ENCODE measurements at regions not wholly inside any gene's neighbourhood (a gene's known extent, or its start where the extent isn't known, plus 50 kb on each side); places are given as distances from the start of the nearest gene placed in this dataset.

DNA sequence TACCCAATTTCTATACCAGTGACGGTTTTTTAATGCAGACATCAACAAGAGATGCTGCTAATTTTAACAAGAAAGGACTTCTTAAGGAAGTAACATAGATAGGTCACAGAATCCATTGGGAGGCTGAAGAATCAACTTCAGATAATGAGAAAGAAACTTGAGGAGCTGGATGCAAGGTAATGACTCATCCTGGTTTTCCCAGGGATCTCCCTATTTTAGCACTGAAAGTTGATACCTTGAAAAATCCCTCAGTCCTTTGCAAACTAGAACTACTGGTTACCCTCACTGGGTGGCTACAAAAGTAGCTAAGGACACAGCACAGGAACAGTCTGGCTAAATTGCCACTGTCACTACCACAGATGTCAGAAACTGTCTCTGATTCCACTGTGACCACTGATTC, 561.9 kb downstream of the FLRT2 start:
- TF ChIP-seq STAT1 (IDR thresholded peaks at IDR 0.05; ENCODE audit: unreplicated experiment) (no peak), CREB1 (CRISPR knock-in tag; IDR thresholded peaks at IDR 0.05; ENCODE audit: low read depth) (no peak), POLR2AphosphoS5 (IDR thresholded peaks at IDR 0.05; ENCODE audit: low read depth) (no peak), EZH2 (IDR thresholded peaks at IDR 0.05; ENCODE audit: low read depth, unreplicated experiment) (no peak), EZH2phosphoT487 (IDR thresholded peaks at IDR 0.05; ENCODE audit: unreplicated experiment) (no peak), JUNB (IDR thresholded peaks at IDR 0.05; ENCODE audit: unreplicated experiment) (no peak), NANOG (IDR thresholded peaks at IDR 0.05; ENCODE audit: borderline replicate concordance) (no peak), ZNF114 (CRISPR knock-in tag; IDR thresholded peaks at IDR 0.05) (no peak), ZNF331 (CRISPR knock-in tag; IDR thresholded peaks at IDR 0.05; ENCODE audit: low read depth) (no peak)
- TF ChIP-seq, protein P1, sequence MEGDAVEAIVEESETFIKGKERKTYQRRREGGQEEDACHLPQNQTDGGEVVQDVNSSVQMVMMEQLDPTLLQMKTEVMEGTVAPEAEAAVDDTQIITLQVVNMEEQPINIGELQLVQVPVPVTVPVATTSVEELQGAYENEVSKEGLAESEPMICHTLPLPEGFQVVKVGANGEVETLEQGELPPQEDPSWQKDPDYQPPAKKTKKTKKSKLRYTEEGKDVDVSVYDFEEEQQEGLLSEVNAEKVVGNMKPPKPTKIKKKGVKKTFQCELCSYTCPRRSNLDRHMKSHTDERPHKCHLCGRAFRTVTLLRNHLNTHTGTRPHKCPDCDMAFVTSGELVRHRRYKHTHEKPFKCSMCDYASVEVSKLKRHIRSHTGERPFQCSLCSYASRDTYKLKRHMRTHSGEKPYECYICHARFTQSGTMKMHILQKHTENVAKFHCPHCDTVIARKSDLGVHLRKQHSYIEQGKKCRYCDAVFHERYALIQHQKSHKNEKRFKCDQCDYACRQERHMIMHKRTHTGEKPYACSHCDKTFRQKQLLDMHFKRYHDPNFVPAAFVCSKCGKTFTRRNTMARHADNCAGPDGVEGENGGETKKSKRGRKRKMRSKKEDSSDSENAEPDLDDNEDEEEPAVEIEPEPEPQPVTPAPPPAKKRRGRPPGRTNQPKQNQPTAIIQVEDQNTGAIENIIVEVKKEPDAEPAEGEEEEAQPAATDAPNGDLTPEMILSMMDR (conservative IDR thresholded peaks at IDR 0.05; ENCODE audit: low read depth in 2 of 2) = no peak
- TF ChIP-seq, protein P2, sequence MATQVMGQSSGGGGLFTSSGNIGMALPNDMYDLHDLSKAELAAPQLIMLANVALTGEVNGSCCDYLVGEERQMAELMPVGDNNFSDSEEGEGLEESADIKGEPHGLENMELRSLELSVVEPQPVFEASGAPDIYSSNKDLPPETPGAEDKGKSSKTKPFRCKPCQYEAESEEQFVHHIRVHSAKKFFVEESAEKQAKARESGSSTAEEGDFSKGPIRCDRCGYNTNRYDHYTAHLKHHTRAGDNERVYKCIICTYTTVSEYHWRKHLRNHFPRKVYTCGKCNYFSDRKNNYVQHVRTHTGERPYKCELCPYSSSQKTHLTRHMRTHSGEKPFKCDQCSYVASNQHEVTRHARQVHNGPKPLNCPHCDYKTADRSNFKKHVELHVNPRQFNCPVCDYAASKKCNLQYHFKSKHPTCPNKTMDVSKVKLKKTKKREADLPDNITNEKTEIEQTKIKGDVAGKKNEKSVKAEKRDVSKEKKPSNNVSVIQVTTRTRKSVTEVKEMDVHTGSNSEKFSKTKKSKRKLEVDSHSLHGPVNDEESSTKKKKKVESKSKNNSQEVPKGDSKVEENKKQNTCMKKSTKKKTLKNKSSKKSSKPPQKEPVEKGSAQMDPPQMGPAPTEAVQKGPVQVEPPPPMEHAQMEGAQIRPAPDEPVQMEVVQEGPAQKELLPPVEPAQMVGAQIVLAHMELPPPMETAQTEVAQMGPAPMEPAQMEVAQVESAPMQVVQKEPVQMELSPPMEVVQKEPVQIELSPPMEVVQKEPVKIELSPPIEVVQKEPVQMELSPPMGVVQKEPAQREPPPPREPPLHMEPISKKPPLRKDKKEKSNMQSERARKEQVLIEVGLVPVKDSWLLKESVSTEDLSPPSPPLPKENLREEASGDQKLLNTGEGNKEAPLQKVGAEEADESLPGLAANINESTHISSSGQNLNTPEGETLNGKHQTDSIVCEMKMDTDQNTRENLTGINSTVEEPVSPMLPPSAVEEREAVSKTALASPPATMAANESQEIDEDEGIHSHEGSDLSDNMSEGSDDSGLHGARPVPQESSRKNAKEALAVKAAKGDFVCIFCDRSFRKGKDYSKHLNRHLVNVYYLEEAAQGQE (IDR thresholded peaks at IDR 0.05; ENCODE audit: unreplicated experiment) = no peak
- TF ChIP-seq, protein P3, sequence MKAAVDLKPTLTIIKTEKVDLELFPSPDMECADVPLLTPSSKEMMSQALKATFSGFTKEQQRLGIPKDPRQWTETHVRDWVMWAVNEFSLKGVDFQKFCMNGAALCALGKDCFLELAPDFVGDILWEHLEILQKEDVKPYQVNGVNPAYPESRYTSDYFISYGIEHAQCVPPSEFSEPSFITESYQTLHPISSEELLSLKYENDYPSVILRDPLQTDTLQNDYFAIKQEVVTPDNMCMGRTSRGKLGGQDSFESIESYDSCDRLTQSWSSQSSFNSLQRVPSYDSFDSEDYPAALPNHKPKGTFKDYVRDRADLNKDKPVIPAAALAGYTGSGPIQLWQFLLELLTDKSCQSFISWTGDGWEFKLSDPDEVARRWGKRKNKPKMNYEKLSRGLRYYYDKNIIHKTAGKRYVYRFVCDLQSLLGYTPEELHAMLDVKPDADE (IDR thresholded peaks at IDR 0.05) = no peak

Measured in GM23338 (cell line).